K562 (cell line): ENCODE measurements at regions not wholly inside any gene's neighbourhood (a gene's known extent, or its start where the extent isn't known, plus 50 kb on each side); places are given as distances from the start of the nearest gene placed in this dataset.
A peak's percentile ranks its signal among the peaks of the same experiment; 100 is the strongest.

Source experiments
- DPF2 ChIP-seq: fragments of 450-650 bp; IDR thresholded peaks from 2 replicates; pipeline ENCODE4 v1.6.1; 2016
- EZH2 ChIP-seq: IDR thresholded peaks from 2 replicates; pipeline ENCODE4 v1.6.1; 2012; ENCODE audit warnings: low read depth, mild to moderate bottlenecking, inconsistent platforms, low read length, borderline replicate concordance
- KLF1 ChIP-seq: fragments of 450-650 bp; IDR thresholded peaks from 2 replicates; pipeline ENCODE4 v1.6.1; 2016; ENCODE audit warnings: missing genetic modification characterization, missing compliant biosample characterization
- LCOR ChIP-seq: sonication (generic); formaldehyde crosslinking; IDR thresholded peaks from 2 replicates; pipeline ENCODE4 v1.8.0; 2022; ENCODE audit warnings: mild to moderate bottlenecking, missing genetic modification reagents
- NBN ChIP-seq: fragments of 450-650 bp; IDR thresholded peaks from 2 replicates; pipeline ENCODE4 v1.6.1; 2016; ENCODE audit warnings: low read depth, mild to moderate bottlenecking
- NFRKB ChIP-seq: fragments of 450-650 bp; IDR thresholded peaks from 2 replicates; pipeline ENCODE4 v1.6.1; 2016; ENCODE audit warnings: low read depth
- ZBED1 ChIP-seq: IDR thresholded peaks from 2 replicates; pipeline ENCODE4 v1.6.1; 2014
- TF ChIP-seq, protein P1 (sequence below): sonication (generic); formaldehyde crosslinking; IDR thresholded peaks from 2 replicates; pipeline ENCODE4 v1.8.0; 2022; ENCODE audit warnings: mild to moderate bottlenecking, missing genetic modification reagents
- TF ChIP-seq, protein P2 (sequence below): fragments of 250-450 bp; sonication (Bioruptor Pico); IDR thresholded peaks from 2 replicates; pipeline ENCODE4 v1.5.0; 2022; ENCODE audit warnings: mild to moderate bottlenecking
- TF ChIP-seq, protein P3 (sequence below), 3 experiments: IDR thresholded peaks in 2 of 3; conservative IDR thresholded peaks in 1 of 3; 2 replicates each; pipeline ENCODE4 v1.5.1; 2011 to 2012; ENCODE audit warnings: low read length in 3 of 3, mild to moderate bottlenecking in 3 of 3, control low read depth in 2 of 3, improper control_type of control experiment in 1 of 3, inconsistent platforms in 1 of 3, low read depth in 1 of 3, mixed read lengths in 1 of 3, moderate library complexity in 1 of 3; ENCODE audit not compliant: insufficient read depth in 2 of 3
- TF ChIP-seq, protein P4 (sequence below): fragments of 250-450 bp; sonication (Bioruptor Pico); IDR thresholded peaks from 2 replicates; pipeline ENCODE4 v1.5.0; 2021; ENCODE audit warnings: mild to moderate bottlenecking, borderline replicate concordance
- TF ChIP-seq, protein P5 (sequence below): sonication (generic); formaldehyde crosslinking; IDR thresholded peaks from 2 replicates; pipeline ENCODE4 v1.8.1; 2023; ENCODE audit warnings: mild to moderate bottlenecking, missing genetic modification reagents

DNA sequence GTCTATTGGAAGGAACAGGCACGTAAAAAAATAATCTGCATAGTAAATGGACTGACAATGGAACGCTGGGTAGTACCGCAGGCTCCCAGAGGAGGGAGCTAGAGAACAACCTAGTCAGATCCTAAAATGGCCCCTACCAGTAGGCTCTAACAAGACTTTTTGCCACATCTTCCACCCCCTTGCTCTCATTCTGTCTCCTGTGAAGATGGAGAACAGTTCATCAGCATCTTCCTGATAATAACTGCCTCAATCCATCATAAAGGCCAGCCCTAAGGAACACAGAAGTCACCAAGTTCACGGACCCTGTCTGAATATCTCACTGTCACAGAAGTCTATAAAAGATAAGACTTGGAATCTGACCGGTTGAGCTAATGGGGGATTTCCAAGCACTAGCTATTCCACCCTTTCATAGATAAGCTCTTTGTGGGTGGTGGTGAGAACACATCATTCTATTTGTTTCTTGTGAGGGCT lies 133.4 kb downstream of the SLC1A3 start:
- TF ChIP-seq, protein P1, sequence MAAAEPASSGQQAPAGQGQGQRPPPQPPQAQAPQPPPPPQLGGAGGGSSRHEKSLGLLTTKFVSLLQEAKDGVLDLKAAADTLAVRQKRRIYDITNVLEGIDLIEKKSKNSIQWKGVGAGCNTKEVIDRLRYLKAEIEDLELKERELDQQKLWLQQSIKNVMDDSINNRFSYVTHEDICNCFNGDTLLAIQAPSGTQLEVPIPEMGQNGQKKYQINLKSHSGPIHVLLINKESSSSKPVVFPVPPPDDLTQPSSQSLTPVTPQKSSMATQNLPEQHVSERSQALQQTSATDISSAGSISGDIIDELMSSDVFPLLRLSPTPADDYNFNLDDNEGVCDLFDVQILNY (CRISPR knock-in tag), result no peak
- TF ChIP-seq, protein P2, sequence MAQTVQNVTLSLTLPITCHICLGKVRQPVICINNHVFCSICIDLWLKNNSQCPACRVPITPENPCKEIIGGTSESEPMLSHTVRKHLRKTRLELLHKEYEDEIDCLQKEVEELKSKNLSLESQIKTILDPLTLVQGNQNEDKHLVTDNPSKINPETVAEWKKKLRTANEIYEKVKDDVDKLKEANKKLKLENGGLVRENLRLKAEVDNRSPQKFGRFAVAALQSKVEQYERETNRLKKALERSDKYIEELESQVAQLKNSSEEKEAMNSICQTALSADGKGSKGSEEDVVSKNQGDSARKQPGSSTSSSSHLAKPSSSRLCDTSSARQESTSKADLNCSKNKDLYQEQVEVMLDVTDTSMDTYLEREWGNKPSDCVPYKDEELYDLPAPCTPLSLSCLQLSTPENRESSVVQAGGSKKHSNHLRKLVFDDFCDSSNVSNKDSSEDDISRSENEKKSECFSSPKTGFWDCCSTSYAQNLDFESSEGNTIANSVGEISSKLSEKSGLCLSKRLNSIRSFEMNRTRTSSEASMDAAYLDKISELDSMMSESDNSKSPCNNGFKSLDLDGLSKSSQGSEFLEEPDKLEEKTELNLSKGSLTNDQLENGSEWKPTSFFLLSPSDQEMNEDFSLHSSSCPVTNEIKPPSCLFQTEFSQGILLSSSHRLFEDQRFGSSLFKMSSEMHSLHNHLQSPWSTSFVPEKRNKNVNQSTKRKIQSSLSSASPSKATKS (CRISPR knock-in tag), result no peak
- TF ChIP-seq DPF2 (peak; percentile 79), ZBED1 (no peak), KLF1 (tag) (0 out of 2 replicates have a peak, but pooled peaks have one; percentile 23), NFRKB (peak; percentile 49; the same call in 1 of the 2 replicates), LCOR (CRISPR knock-in tag) (peak; percentile 80), NBN (peak; percentile 55), EZH2 (no peak)
- TF ChIP-seq, protein P3, sequence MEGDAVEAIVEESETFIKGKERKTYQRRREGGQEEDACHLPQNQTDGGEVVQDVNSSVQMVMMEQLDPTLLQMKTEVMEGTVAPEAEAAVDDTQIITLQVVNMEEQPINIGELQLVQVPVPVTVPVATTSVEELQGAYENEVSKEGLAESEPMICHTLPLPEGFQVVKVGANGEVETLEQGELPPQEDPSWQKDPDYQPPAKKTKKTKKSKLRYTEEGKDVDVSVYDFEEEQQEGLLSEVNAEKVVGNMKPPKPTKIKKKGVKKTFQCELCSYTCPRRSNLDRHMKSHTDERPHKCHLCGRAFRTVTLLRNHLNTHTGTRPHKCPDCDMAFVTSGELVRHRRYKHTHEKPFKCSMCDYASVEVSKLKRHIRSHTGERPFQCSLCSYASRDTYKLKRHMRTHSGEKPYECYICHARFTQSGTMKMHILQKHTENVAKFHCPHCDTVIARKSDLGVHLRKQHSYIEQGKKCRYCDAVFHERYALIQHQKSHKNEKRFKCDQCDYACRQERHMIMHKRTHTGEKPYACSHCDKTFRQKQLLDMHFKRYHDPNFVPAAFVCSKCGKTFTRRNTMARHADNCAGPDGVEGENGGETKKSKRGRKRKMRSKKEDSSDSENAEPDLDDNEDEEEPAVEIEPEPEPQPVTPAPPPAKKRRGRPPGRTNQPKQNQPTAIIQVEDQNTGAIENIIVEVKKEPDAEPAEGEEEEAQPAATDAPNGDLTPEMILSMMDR (IDR thresholded peaks at IDR 0.05 in 2 of 3, conservative IDR thresholded peaks at IDR 0.05 in 1 of 3; ENCODE audit: insufficient read depth in 2 of 3, low read depth in 1 of 3, low read length in 3 of 3), result peak; percentile 85 to 96 (median 96)
- TF ChIP-seq, protein P4, sequence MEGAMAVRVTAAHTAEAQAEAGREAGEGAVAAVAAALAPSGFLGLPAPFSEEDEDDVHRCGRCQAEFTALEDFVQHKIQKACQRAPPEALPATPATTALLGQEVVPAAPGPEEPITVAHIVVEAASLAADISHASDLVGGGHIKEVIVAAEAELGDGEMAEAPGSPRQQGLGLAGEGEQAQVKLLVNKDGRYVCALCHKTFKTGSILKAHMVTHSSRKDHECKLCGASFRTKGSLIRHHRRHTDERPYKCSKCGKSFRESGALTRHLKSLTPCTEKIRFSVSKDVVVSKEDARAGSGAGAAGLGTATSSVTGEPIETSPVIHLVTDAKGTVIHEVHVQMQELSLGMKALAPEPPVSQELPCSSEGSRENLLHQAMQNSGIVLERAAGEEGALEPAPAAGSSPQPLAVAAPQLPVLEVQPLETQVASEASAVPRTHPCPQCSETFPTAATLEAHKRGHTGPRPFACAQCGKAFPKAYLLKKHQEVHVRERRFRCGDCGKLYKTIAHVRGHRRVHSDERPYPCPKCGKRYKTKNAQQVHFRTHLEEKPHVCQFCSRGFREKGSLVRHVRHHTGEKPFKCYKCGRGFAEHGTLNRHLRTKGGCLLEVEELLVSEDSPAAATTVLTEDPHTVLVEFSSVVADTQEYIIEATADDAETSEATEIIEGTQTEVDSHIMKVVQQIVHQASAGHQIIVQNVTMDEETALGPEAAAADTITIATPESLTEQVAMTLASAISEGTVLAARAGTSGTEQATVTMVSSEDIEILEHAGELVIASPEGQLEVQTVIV (CRISPR knock-in tag), result no peak
- TF ChIP-seq, protein P5, sequence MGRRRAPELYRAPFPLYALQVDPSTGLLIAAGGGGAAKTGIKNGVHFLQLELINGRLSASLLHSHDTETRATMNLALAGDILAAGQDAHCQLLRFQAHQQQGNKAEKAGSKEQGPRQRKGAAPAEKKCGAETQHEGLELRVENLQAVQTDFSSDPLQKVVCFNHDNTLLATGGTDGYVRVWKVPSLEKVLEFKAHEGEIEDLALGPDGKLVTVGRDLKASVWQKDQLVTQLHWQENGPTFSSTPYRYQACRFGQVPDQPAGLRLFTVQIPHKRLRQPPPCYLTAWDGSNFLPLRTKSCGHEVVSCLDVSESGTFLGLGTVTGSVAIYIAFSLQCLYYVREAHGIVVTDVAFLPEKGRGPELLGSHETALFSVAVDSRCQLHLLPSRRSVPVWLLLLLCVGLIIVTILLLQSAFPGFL, result no peak
